GM12865 (cell line): ENCODE measurements at regions not wholly inside any gene's neighbourhood (a gene's known extent, or its start where the extent isn't known, plus 50 kb on each side); places are given as distances from the start of the nearest gene placed in this dataset.
A peak's percentile ranks its signal among the peaks of the same experiment; 100 is the strongest.

Experiments
- DNase-seq: peaks from one replicate; pipeline ENCODE4 v3.0.0; 2010; ENCODE audit warnings: low read depth
- H3K4me3 ChIP-seq: 2 replicates; pipeline ENCODE4 v1.5.1; 2011; ENCODE audit warnings: mild to moderate bottlenecking, low read depth, low read length, control low read depth
- CTCF ChIP-seq: IDR thresholded peaks from 2 replicates; pipeline ENCODE4 v1.5.1; 2011; ENCODE audit warnings: low read length, control low read depth, low read depth, inconsistent platforms; ENCODE audit not compliant: insufficient read depth; ENCODE audit errors: missing control alignments

GRCh38 chr2:6222296-6222695 is 530.1 kb downstream of the SOX11 start:
- H3K4me3 ChIP-seq: no peak overlapping the region
- DNase-seq: no peak
- no peak for TF ChIP-seq CTCF

GRCh38 chr2:6224267-6224666 is 532.1 kb downstream of the SOX11 start:
- no peak overlapping the region for H3K4me3 ChIP-seq
- DNase-seq: peak; percentile 50
- no peak for TF ChIP-seq CTCF

GRCh38 chr2:6228251-6228650 is 536.1 kb downstream of the SOX11 start:
- H3K4me3 ChIP-seq: no peak overlapping the region
- TF ChIP-seq CTCF: no peak
- DNase-seq: no peak

GRCh38 chr2:6231166-6231565 is 539.0 kb downstream of the SOX11 start:
- DNase-seq: no peak
- no peak for TF ChIP-seq CTCF
- H3K4me3 ChIP-seq: no peak overlapping the region

- no peak for DNase-seq
- no peak for TF ChIP-seq CTCF
- no peak overlapping the region for H3K4me3 ChIP-seq
These were observed 541.8 kb downstream of the SOX11 start for GRCh38 chr2:6233993-6234392.

- H3K4me3 ChIP-seq: no peak overlapping the region
- DNase-seq: no peak
- no peak for TF ChIP-seq CTCF
These were observed 542.5 kb downstream of the SOX11 start for GRCh38 chr2:6234702-6235101.

GRCh38 chr2:6236317-6236716 is 544.1 kb downstream of the SOX11 start:
- no peak for DNase-seq
- no peak overlapping the region for H3K4me3 ChIP-seq
- TF ChIP-seq CTCF: no peak
